ENCODE measurements at regions not wholly inside any gene's neighbourhood (a gene's known extent, or its start where the extent isn't known, plus 50 kb on each side); places are given as distances from the start of the nearest gene placed in this dataset.

- WGBS (ENCODE audit: low lambda C conversion rate): 46% methylated on average over 7 of the region's 7 CpGs
- Histone ChIP-seq H3F3A (replicated peaks; ENCODE audit: insufficient read depth) (no peaks in the 10 kb centered on the region), H3K4me1 (ENCODE audit: control insufficient read depth in 1 of 2, insufficient read depth in 2 of 2, low read depth in 1 of 2, low read length in 1 of 2) (no peaks in the 10 kb centered on the region), H3K4me2 (no peak overlapping the region), H4K20me1 (ENCODE audit: insufficient read depth) (no peaks in the 10 kb centered on the region), H3K27ac (ENCODE audit: low read depth in 2 of 2, low read length in 1 of 2) (no peak overlapping the region), H3K36me3 (replicated peaks in 1 of 2; ENCODE audit: control insufficient read depth in 1 of 2, insufficient read depth in 2 of 2, low read length in 1 of 2) (no peaks in the 10 kb centered on the region), H2AFZ (ENCODE audit: low read depth) (no peak overlapping the region), H3K9me2 (no peaks in the 10 kb centered on the region), H3K9ac (no peak overlapping the region), H3K9me3 (peaks cover 4% of the 10 kb centered on the region; the same call in 1 of the 2 replicates), H3K79me2 (ENCODE audit: insufficient read depth) (no peaks in the 10 kb centered on the region), H3K27me3 (ENCODE audit: insufficient read depth) (no peaks in the 10 kb centered on the region; the same call in 1 of the 2 replicates), H3K4me3 (ENCODE audit: low read depth in 2 of 2, low read length in 1 of 2) (no peak overlapping the region)
- DNase-seq: no peak
- TF ChIP-seq ELF1 (IDR thresholded peaks at IDR 0.05) (no peak), NRF1 (IDR thresholded peaks at IDR 0.05; ENCODE audit: low read depth, low read length) (no peak)
- ChIA-PET POLR2A (no interaction called here), CTCF (no interaction called here)
Observed at GRCh38 chr4:155521382-155521781, 144.6 kb upstream of the MAP9 start.

- Histone ChIP-seq H3K9ac (no peak overlapping the region), H3K36me3 (replicated peaks in 1 of 2; ENCODE audit: control insufficient read depth in 1 of 2, insufficient read depth in 2 of 2, low read length in 1 of 2) (no peaks in the 10 kb centered on the region), H3K9me2 (no peaks in the 10 kb centered on the region), H2AFZ (ENCODE audit: low read depth) (no peak overlapping the region), H3K79me2 (ENCODE audit: insufficient read depth) (no peaks in the 10 kb centered on the region), H3K4me2 (no peak overlapping the region), H3K4me1 (ENCODE audit: control insufficient read depth in 1 of 2, insufficient read depth in 2 of 2, low read depth in 1 of 2, low read length in 1 of 2) (peaks cover 0 to 5% of the 10 kb centered on the region in 2 experiments; a peak in 2 of 4 replicates), H4K20me1 (ENCODE audit: insufficient read depth) (no peaks in the 10 kb centered on the region), H3K9me3 (no peaks in the 10 kb centered on the region), H3K27me3 (ENCODE audit: insufficient read depth) (no peaks in the 10 kb centered on the region), H3K27ac (ENCODE audit: low read depth in 2 of 2, low read length in 1 of 2) (no peak overlapping the region), H3K4me3 (ENCODE audit: low read depth in 2 of 2, low read length in 1 of 2) (no peak overlapping the region), H3F3A (replicated peaks; ENCODE audit: insufficient read depth) (no peaks in the 10 kb centered on the region)
- TF ChIP-seq MAX (IDR thresholded peaks at IDR 0.05; ENCODE audit: low read depth) (no peak), TCF12 (IDR thresholded peaks at IDR 0.05) (no peak), TEAD4 (IDR thresholded peaks at IDR 0.05; ENCODE audit: borderline replicate concordance, insufficient read depth) (no peak), EP300 (IDR thresholded peaks at IDR 0.05; ENCODE audit: borderline replicate concordance in 1 of 2, low read depth in 1 of 2, low read length in 1 of 2) (no peak), ELF1 (IDR thresholded peaks at IDR 0.05) (no peak), PBX3 (IDR thresholded peaks at IDR 0.05) (no peak), MXI1 (IDR thresholded peaks at IDR 0.05; ENCODE audit: low read depth, low read length) (no peak), ZBTB33 (IDR thresholded peaks at IDR 0.05; ENCODE audit: borderline replicate concordance, low read depth) (no peak), IRF3 (IDR thresholded peaks at IDR 0.05; ENCODE audit: low read depth, low read length) (no peak), NRF1 (IDR thresholded peaks at IDR 0.05; ENCODE audit: low read depth, low read length) (no peak), RFX5 (IDR thresholded peaks at IDR 0.05; ENCODE audit: low read length) (no peak), GATA2 (CRISPR knock-in tag; IDR thresholded peaks at IDR 0.05) (no peak), POLR2AphosphoS5 (IDR thresholded peaks at IDR 0.05; ENCODE audit: low read depth, low read length) (no peak), USF1 (IDR thresholded peaks at IDR 0.05; ENCODE audit: borderline replicate concordance, low read depth) (no peak), GABPA (IDR thresholded peaks at IDR 0.05; ENCODE audit: low read depth) (no peak), FOXM1 (IDR thresholded peaks at IDR 0.05; ENCODE audit: low read depth) (no peak), EZH2phosphoT487 (IDR thresholded peaks at IDR 0.05; ENCODE audit: borderline replicate concordance, low read depth) (no peak), MEF2A (IDR thresholded peaks at IDR 0.05; ENCODE audit: borderline replicate concordance, low read depth) (no peak), REST (IDR thresholded peaks at IDR 0.05; ENCODE audit: low read depth, low read length) (no peak)
- ChIA-PET CTCF (interaction anchor here (0.6 kb wide), 1 partner anchor 1776 kb away, joined by 3 read pairs; no protein-coding TSS in a partner anchor), POLR2A (no interaction called here)
- 38% methylated on average over 3 of the region's 3 CpGs for WGBS (ENCODE audit: low lambda C conversion rate)
- DNase-seq: no peak
Observed at GRCh38 chr4:155515444-155516075, 138.8 kb upstream of the MAP9 start.
